Choroid plexus epithelial cell (primary cell): ENCODE measurements at regions not wholly inside any gene's neighbourhood (a gene's known extent, or its start where the extent isn't known, plus 50 kb on each side); places are given as distances from the start of the nearest gene placed in this dataset.

Source experiments
- DNase-seq: peaks from one replicate; pipeline ENCODE4 v3.0.0-alpha.2; 2010; ENCODE audit warnings: low read depth
- H3K4me3 ChIP-seq: 2 replicates; pipeline ENCODE4 v1.5.1; 2011; ENCODE audit warnings: low read depth, mild to moderate bottlenecking, control low read depth, low read length, moderate library complexity
- TF ChIP-seq, protein P1 (sequence below): conservative IDR thresholded peaks from 2 replicates; pipeline ENCODE4 v1.5.1; 2011; ENCODE audit warnings: low read depth, mild to moderate bottlenecking, control low read depth, inconsistent platforms, low read length, moderate library complexity

DNA sequence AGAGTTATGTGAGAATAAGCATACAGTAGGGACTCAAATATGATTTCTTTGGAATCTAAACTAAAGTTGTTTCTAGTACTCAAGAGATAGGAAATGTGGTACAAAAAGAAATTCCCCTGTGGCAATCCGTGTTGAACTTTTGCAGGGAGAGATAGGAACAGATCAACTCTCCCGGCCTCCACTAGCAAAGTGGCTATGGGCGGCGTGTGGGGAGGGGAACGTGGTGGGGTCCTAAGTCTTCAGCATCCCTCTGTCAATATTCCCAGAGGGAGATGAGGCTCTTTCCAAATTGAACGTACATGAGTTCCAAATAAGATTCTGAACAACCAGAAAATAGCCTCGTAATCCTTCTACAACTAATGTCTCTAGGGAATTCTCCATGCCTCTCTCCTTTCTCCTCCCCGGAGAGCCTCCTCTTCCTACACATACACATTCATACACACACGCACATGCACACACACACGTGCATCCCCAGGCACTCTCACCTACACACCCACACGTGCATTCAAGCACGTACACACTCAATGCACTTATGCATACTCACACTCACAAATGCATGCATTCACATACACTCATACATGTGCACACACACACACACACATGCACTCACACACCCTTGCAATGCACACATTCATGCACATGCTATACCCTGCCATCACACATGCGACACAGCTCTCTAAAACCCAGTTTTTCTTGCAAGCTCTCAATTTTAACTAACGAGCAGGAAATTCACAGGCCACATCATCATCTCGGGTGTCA, 244.8 kb downstream of the MAF start:
- DNase-seq: no peak
- TF ChIP-seq, protein P1, sequence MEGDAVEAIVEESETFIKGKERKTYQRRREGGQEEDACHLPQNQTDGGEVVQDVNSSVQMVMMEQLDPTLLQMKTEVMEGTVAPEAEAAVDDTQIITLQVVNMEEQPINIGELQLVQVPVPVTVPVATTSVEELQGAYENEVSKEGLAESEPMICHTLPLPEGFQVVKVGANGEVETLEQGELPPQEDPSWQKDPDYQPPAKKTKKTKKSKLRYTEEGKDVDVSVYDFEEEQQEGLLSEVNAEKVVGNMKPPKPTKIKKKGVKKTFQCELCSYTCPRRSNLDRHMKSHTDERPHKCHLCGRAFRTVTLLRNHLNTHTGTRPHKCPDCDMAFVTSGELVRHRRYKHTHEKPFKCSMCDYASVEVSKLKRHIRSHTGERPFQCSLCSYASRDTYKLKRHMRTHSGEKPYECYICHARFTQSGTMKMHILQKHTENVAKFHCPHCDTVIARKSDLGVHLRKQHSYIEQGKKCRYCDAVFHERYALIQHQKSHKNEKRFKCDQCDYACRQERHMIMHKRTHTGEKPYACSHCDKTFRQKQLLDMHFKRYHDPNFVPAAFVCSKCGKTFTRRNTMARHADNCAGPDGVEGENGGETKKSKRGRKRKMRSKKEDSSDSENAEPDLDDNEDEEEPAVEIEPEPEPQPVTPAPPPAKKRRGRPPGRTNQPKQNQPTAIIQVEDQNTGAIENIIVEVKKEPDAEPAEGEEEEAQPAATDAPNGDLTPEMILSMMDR: no peak
- no peak overlapping the region for H3K4me3 ChIP-seq

DNA sequence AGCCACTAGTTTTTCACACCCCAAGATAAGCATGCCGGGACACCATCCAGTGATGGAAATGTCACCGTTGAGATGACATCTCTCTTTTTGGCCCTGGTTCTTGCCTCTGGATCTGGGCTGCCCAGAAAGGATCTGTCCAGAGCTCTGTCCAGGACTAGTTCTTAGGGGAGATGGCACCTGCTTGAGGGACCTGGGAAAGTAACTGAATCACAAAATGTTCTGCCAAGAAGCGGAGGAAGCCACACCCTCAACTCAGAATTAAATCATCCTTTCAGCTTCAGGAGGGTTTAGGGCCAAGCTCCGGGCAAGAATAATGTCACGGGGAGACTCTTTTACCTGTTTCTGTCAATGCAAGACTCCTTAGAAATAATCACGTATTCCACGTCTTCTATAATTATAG, 248.6 kb downstream of the MAF start:
- H3K4me3 ChIP-seq: no peak overlapping the region
- no peak for DNase-seq
- TF ChIP-seq, protein P1: no peak

DNA sequence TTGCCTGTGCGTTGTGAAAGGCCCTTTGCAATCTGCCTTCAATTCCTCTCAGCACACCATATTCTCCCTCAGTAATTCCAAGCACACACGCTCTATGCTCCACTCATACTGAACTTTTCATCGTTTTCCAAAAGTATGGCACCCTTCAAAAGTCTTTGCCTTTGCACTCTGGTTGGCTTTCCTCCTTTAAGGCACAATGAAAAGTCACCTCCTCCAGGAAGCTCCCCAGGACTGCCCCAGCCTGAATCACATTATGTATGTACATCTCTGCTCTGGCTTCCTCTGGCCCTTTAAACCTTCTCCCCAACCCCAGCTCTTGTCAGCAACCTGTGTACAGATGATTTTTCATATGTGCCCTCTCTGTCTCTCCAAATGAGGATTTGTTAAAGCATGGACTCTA, 250.7 kb downstream of the MAF start:
- TF ChIP-seq, protein P1: no peak
- H3K4me3 ChIP-seq: no peak overlapping the region
- no peak for DNase-seq

DNA sequence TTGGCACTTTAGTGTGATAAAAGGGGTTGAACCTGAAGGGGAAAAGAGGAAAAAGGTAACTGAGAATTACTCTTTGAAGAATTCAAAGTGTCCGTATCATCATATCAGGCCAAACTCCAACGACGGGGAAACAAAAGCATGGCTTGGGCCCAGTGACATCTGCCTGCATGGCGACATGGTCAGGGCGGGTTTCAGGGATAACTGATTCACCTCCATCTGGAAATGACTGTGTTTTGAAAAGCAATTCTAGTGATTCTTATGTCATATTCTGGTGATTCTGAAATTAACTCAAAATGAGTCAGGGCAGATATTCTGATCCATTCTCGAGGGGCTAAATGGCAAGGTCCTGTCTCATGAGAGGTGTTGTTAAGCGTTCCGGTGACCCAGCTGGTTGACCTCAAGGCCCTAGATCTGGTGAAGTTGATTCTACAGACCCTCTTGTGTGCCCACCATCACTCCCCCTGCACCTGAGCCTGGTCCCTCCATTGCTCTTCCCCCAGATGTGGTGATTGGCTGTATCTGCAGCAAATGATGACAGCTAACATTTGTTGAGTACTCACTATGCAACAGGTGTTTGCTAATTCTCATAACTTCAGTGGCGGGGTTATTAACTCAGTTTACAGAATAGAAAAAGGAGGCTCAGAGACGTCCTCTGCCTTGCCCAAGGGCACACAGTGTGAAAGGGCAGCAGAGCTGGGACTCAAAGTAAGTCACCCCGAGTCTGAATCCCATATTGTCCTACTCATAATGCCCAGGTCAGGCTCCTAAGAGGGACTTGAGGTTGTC, 251.8 kb downstream of the MAF start:
- TF ChIP-seq, protein P1: no peak
- no peak overlapping the region for H3K4me3 ChIP-seq
- DNase-seq: no peak

DNA sequence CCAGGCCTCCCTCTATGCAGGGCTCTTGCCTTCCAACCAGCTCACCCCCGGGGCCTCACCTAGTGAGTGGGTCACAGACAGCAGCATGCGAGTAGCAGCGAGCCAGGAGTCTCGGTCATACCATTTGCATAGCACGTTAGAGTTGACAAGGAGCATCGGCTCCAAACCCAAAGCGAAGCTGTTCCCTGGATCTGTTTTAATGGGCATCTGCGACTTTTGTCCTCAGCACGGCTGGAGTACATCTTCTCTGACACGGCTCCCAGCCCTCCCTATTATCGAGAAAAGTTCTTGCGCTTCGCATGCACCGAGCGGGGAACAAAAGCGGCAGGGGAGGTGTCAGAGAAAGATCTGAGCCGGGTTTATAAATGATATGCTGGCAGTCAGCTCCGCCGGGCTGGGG, 253.3 kb downstream of the MAF start:
- H3K4me3 ChIP-seq: no peak overlapping the region
- TF ChIP-seq, protein P1: no peak
- DNase-seq: no peak

DNA sequence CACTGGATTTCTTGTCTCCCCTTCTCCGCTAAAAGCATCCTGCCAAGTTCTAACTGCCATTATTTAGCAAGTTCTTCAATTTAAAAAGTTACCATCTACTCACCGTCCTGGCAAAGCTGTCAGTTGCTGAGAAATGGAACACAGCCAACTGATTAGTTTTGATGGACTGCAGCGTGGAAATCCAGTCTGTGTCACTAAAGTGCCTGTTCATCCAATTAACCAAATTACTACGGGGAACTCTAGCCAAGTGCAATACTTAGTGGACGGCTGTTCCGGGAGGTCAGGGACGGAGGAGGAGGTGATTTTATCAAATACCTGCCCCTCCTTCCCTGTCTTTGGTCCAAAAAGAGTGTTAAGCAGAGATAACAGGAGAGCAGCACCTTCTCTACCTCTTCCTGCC, 260.7 kb downstream of the MAF start:
- TF ChIP-seq, protein P1: no peak
- DNase-seq: no peak
- H3K4me3 ChIP-seq: no peak overlapping the region
